A673 (cell line): ENCODE measurements at regions not wholly inside any gene's neighbourhood (a gene's known extent, or its start where the extent isn't known, plus 50 kb on each side); places are given as distances from the start of the nearest gene placed in this dataset.

Source experiments
- BruUV-seq: library from RNA; stranded (reverse); fragments of 400-500 nt; replicated peaks from 2 replicates; lab custom pipeline; 2021; lab: Mats Ljungman, UMichigan
- CTCF ChIA-PET: fragments of 300-600 bp; sonication (Branson Sonifier 250); formaldehyde crosslinking; loops from one replicate; lab custom pipeline; 2022; ENCODE audit warnings: antibody characterized with exemption; lab: Charles Lee
- POLR2A ChIA-PET: fragments of 300-600 bp; sonication (Branson Sonifier 250); formaldehyde crosslinking; loops from one replicate; lab custom pipeline; 2022; ENCODE audit warnings: antibody characterized with exemption; ENCODE audit not compliant: low non-redundant PET; lab: Charles Lee
- DNase-seq: peaks from one replicate; pipeline ENCODE4 v3.0.0-alpha.2; 2015; ENCODE audit warnings: low spot score
- H3K27ac ChIP-seq: fragments of 200-600 bp; sonication (generic); 2 replicates; pipeline ENCODE4 v1.5.1; 2016; ENCODE audit warnings: mixed run types, low read depth, mild to moderate bottlenecking, mixed read lengths, antibody characterized with exemption, low read length; ENCODE audit not compliant: poor library complexity, severe bottlenecking
- H3K27me3 ChIP-seq: fragments of 200-600 bp; sonication (generic); replicated peaks from 2 replicates; pipeline ENCODE4 v1.6.1; 2017; ENCODE audit warnings: mixed run types, low read depth, mild to moderate bottlenecking, mixed read lengths, antibody characterized with exemption, low read length; ENCODE audit not compliant: insufficient read depth, poor library complexity
- H3K36me3 ChIP-seq: fragments of 200-600 bp; sonication (generic); 2 replicates; pipeline ENCODE4 v1.6.1; 2016; ENCODE audit warnings: mixed run types, mild to moderate bottlenecking, mixed read lengths, antibody characterized with exemption, low read length; ENCODE audit not compliant: insufficient read depth, poor library complexity, severe bottlenecking
- H3K4me1 ChIP-seq: fragments of 200-600 bp; sonication (generic); 2 replicates; pipeline ENCODE4 v1.6.1; 2017; ENCODE audit warnings: mixed run types, mild to moderate bottlenecking, mixed read lengths, antibody characterized with exemption, low read length; ENCODE audit not compliant: insufficient read depth, poor library complexity, severe bottlenecking
- H3K4me3 ChIP-seq: fragments of 200-600 bp; sonication (generic); 2 replicates; pipeline ENCODE4 v1.5.1; 2016; ENCODE audit warnings: low read depth, mixed run types, mild to moderate bottlenecking, mixed read lengths, low read length; ENCODE audit not compliant: poor library complexity, severe bottlenecking
- H3K9me3 ChIP-seq: fragments of 200-600 bp; sonication (generic); 2 replicates; pipeline ENCODE4 v1.6.1; 2016; ENCODE audit warnings: mixed run types, low read depth, mild to moderate bottlenecking, mixed read lengths, antibody characterized with exemption, low read length; ENCODE audit not compliant: poor library complexity, severe bottlenecking
- CTCF ChIP-seq: fragments of 300-800, 200-600 bp; sonication (generic); conservative IDR thresholded peaks from 2 replicates; pipeline ENCODE4 v1.5.1; 2017; ENCODE audit warnings: low read depth, mild to moderate bottlenecking, antibody characterized with exemption, low read length, moderate library complexity, mixed read lengths
- EZH2 ChIP-seq: fragments of 200-600 bp; sonication (generic); IDR thresholded peaks from 2 replicates; pipeline ENCODE4 v1.6.1; 2017; ENCODE audit warnings: borderline replicate concordance, low read depth, mild to moderate bottlenecking, mixed read lengths, antibody characterized with exemption, low read length; ENCODE audit not compliant: poor library complexity, severe bottlenecking
- intact Hi-C: fragments of 100-400 bp; cut with micrococcal nuclease; formaldehyde crosslinking; loops from one replicate; pipeline ENCODE4 v1.10.0; 2022; ENCODE audit not compliant: unreplicated experiment

- Histone ChIP-seq H3K4me3 (no peak overlapping the region), H3K36me3 (no peaks in the 10 kb centered on the region), H3K4me1 (no peaks in the 10 kb centered on the region), H3K27ac (no peak overlapping the region), H3K9me3 (no peaks in the 10 kb centered on the region), H3K27me3 (no peaks in the 10 kb centered on the region)
- CTCF ChIA-PET = no interaction called here
- POLR2A ChIA-PET = no interaction called here
- TF ChIP-seq EZH2 = no peak
- no peak for TF ChIP-seq CTCF
- intact Hi-C loops = no loop called here
- no TSS peak for BruUV-seq
- DNase-seq = no peak
Measured at GRCh38 chr1:69146303-69146702, 421.4 kb upstream of the LRRC7 start.

GRCh38 chr1:69148731-69149130 lies 419.0 kb upstream of the LRRC7 start:
- no peak overlapping the region for H3K27ac ChIP-seq
- no peak overlapping the region for H3K4me3 ChIP-seq
- TF ChIP-seq EZH2 (no peak), CTCF (no peak)
- ChIA-PET CTCF (no interaction called here), POLR2A (no interaction called here)
- intact Hi-C loops = no loop called here
- no peak for DNase-seq
- BruUV-seq = no TSS peak
- no peaks in the 10 kb centered on the region for H3K27me3 ChIP-seq
- no peaks in the 10 kb centered on the region for H3K4me1 ChIP-seq
- H3K36me3 ChIP-seq = no peaks in the 10 kb centered on the region
- H3K9me3 ChIP-seq = no peaks in the 10 kb centered on the region

- BruUV-seq = no TSS peak
- DNase-seq = no peak
Measured at GRCh38 chr1:69157046-69157756, 410.5 kb upstream of the LRRC7 start.

More at GRCh38 chr1:69157046-69157756, 410.5 kb upstream of the LRRC7 start:
- TF ChIP-seq CTCF (no peak), EZH2 (no peak)
- Histone ChIP-seq H3K27me3 (no peaks in the 10 kb centered on the region), H3K27ac (no peak overlapping the region), H3K4me3 (no peak overlapping the region), H3K9me3 (no peaks in the 10 kb centered on the region), H3K36me3 (no peaks in the 10 kb centered on the region), H3K4me1 (no peaks in the 10 kb centered on the region)
- ChIA-PET CTCF (no interaction called here), POLR2A (no interaction called here)
- intact Hi-C loops = no loop called here
